ENCODE measurements at regions not wholly inside any gene's neighbourhood (a gene's known extent, or its start where the extent isn't known, plus 50 kb on each side); places are given as distances from the start of the nearest gene placed in this dataset.

DNA sequence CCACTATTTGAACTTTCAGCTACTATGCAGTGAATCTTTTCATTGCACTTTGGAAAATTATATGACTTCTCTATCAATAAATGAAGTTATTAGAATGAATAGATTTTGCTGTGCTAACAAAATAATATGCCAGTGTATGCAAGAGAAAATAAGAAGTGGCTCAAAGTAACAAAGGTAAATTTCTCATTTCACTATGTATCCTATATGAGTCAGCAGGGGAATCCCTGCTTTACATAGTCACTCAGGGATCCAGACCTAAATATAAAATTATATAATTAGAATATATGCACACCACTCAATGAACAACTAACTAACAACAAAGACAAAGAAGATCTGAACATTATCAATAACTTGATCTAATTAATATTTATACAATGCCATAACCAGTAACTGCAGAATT is 390.8 kb upstream of the IRAK1BP1 start:
- Histone ChIP-seq H3K4me3 (no peak overlapping the region), H3K4me1 (no peaks in the 10 kb centered on the region), H3K27me3 (no peaks in the 10 kb centered on the region), H3K27ac (no peak overlapping the region), H3K9me3 (no peaks in the 10 kb centered on the region), H3K36me3 (no peaks in the 10 kb centered on the region)
- no peak for DNase-seq (ENCODE audit: extremely low spot score in 2 of 2)
- no peak for TF ChIP-seq POLR2AphosphoS5 (IDR thresholded peaks at IDR 0.05; ENCODE audit: insufficient read depth in 1 of 2, low read depth in 1 of 2)
- TF ChIP-seq, protein P1, sequence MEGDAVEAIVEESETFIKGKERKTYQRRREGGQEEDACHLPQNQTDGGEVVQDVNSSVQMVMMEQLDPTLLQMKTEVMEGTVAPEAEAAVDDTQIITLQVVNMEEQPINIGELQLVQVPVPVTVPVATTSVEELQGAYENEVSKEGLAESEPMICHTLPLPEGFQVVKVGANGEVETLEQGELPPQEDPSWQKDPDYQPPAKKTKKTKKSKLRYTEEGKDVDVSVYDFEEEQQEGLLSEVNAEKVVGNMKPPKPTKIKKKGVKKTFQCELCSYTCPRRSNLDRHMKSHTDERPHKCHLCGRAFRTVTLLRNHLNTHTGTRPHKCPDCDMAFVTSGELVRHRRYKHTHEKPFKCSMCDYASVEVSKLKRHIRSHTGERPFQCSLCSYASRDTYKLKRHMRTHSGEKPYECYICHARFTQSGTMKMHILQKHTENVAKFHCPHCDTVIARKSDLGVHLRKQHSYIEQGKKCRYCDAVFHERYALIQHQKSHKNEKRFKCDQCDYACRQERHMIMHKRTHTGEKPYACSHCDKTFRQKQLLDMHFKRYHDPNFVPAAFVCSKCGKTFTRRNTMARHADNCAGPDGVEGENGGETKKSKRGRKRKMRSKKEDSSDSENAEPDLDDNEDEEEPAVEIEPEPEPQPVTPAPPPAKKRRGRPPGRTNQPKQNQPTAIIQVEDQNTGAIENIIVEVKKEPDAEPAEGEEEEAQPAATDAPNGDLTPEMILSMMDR (IDR thresholded peaks at IDR 0.05), result no peak
- no peak for TF ChIP-seq POLR2A (IDR thresholded peaks at IDR 0.05)
- intact Hi-C loops (cut with DNase I), result no loop called here

- Histone ChIP-seq H3K9me3 (no peaks in the 10 kb centered on the region), H3K27me3 (no peaks in the 10 kb centered on the region), H3K4me3 (no peak overlapping the region), H3K4me1 (no peaks in the 10 kb centered on the region), H3K36me3 (no peaks in the 10 kb centered on the region), H3K27ac (no peak overlapping the region)
- intact Hi-C loops (cut with DNase I), result no loop called here
- no peak for DNase-seq (ENCODE audit: extremely low spot score in 2 of 2)
- TF ChIP-seq, protein P1 (IDR thresholded peaks at IDR 0.05), result no peak
- TF ChIP-seq POLR2AphosphoS5 (IDR thresholded peaks at IDR 0.05; ENCODE audit: insufficient read depth in 1 of 2, low read depth in 1 of 2) (no peak), POLR2A (IDR thresholded peaks at IDR 0.05) (no peak)
Measured at GRCh38 chr6:78482801-78483552, 384.4 kb upstream of the IRAK1BP1 start.

DNA sequence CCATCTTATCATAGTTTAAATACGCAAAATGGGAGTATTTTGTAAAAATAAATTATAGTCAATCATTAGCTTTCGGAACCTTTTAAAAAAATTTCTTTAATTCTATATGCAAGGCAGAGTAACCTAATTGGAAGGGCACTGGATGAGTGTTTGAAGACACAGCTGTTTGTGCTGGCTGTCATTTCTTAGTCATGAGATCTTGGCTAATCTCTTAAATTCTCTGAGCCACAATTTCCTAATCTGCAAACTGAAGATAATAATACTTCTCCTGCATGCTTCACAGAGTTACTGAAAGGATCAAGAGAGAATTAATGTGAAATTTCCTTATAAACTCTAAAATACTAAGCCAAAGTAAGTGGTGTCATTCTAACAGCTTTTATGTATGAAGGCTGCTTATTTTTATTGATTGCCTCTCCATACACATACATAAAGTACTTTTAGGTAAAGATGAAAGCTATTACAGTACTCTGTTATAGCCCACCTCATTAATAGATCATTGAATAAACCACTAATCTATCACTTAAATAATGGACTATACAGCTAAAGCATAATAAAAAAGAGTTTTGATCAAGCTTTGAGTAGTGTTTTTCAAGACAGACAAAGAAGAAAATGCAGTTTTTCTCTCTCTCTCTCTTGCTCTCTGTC is 383.7 kb upstream of the IRAK1BP1 start:
- no peak for TF ChIP-seq POLR2A (IDR thresholded peaks at IDR 0.05)
- TF ChIP-seq POLR2AphosphoS5 (IDR thresholded peaks at IDR 0.05; ENCODE audit: insufficient read depth in 1 of 2, low read depth in 1 of 2), result no peak
- intact Hi-C loops (cut with DNase I), result no loop called here
- Histone ChIP-seq H3K4me1 (no peaks in the 10 kb centered on the region), H3K36me3 (no peaks in the 10 kb centered on the region), H3K27me3 (no peaks in the 10 kb centered on the region), H3K9me3 (no peaks in the 10 kb centered on the region), H3K4me3 (no peak overlapping the region), H3K27ac (no peak overlapping the region)
- no peak for DNase-seq (ENCODE audit: extremely low spot score in 2 of 2)

DNA sequence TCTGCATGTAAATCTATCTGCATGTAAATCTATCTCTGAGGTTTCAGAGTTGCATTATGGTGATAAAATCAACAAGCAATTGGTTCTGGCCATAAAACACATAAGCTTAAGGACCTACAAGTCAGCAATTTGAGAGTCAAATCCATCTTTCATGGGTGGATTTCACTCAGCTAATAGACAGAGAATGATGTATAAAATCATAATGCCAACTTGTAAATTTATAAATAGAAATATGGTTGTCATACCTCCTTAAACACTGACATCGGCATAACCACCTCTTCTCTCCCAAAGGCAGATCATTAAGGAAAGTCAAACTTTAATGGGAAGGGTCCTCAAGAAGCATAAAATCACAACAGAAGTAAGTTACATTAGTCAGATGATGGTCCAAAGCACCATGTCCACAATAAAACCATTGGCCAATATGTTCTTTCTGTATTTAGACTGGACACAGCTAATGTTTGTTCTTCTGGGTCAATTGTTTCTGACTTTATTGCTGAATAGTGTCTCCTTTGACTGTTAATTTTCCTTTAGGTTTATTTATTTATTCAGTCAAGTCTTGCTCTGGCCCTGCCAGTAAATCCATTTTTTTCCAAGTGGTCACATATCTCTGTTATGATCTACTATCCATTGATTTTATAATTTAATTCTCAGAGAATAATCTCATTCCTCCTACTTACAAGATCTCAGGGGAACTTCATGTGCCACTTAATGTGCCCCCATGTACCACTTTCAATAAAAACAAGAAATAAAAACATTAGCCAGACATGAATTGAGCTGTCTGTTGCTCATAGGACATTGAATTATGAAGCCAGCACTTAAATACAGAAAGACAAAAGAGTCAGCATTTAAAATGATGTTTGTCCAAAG is 382.9 kb upstream of the IRAK1BP1 start:
- no peaks in the 10 kb centered on the region for H3K36me3 ChIP-seq

DNA sequence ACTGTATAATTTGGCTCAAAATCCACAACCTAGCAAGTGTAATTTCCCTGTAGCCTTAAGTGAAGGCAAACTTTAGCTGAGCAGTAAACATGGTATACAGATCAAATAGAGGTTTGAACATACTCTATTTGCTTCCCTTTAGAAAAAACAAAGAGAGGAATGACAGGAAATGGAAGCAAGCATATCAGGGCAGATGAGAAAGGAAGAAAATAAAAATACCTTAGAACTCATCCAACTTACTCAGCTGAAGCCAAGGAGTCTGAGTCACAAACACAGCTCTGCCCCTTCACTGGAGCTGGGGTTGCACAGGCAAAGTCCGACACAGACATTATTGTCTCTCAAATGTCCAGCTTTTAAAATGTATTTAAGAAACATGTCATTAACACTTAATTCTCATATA is 379.9 kb upstream of the IRAK1BP1 start:
- TF ChIP-seq POLR2A (IDR thresholded peaks at IDR 0.05), result no peak
- TF ChIP-seq, protein P1 (IDR thresholded peaks at IDR 0.05), result no peak
- TF ChIP-seq POLR2AphosphoS5 (IDR thresholded peaks at IDR 0.05; ENCODE audit: insufficient read depth in 1 of 2, low read depth in 1 of 2), result no peak
- H3K27me3 ChIP-seq, result no peaks in the 10 kb centered on the region
- no peak for DNase-seq (ENCODE audit: extremely low spot score in 2 of 2)
- no peak overlapping the region for H3K27ac ChIP-seq
- no peaks in the 10 kb centered on the region for H3K36me3 ChIP-seq
- no peaks in the 10 kb centered on the region for H3K9me3 ChIP-seq
- no peaks in the 10 kb centered on the region for H3K4me1 ChIP-seq
- H3K4me3 ChIP-seq, result no peak overlapping the region
- intact Hi-C loops (cut with DNase I), result no loop called here

More for the DNA sequence above, 382.9 kb upstream of the IRAK1BP1 start:
- H3K27ac ChIP-seq, result no peak overlapping the region
- H3K9me3 ChIP-seq, result no peaks in the 10 kb centered on the region
- H3K4me1 ChIP-seq, result no peaks in the 10 kb centered on the region
- H3K4me3 ChIP-seq, result no peak overlapping the region
- no peaks in the 10 kb centered on the region for H3K27me3 ChIP-seq
- no peak for DNase-seq (ENCODE audit: extremely low spot score in 2 of 2)
- TF ChIP-seq, protein P1 (IDR thresholded peaks at IDR 0.05), result no peak
- TF ChIP-seq POLR2AphosphoS5 (IDR thresholded peaks at IDR 0.05; ENCODE audit: insufficient read depth in 1 of 2, low read depth in 1 of 2) (no peak), POLR2A (IDR thresholded peaks at IDR 0.05) (no peak)
- intact Hi-C loops (cut with DNase I), result no loop called here
